Cerebellar cortex (tissue), 1 donor: ENCODE measurements at regions not wholly inside any gene's neighbourhood (a gene's known extent, or its start where the extent isn't known, plus 50 kb on each side); places are given as distances from the start of the nearest gene placed in this dataset.

ENCODE experiments used
- DNase-seq: peaks from one replicate; pipeline ENCODE4 v3.0.0-alpha.2; 2015; ENCODE audit warnings: low spot score

- no peak for DNase-seq
Observed at GRCh38 chr2:67660015-67660602, 263.0 kb downstream of the ETAA1 start.

DNA sequence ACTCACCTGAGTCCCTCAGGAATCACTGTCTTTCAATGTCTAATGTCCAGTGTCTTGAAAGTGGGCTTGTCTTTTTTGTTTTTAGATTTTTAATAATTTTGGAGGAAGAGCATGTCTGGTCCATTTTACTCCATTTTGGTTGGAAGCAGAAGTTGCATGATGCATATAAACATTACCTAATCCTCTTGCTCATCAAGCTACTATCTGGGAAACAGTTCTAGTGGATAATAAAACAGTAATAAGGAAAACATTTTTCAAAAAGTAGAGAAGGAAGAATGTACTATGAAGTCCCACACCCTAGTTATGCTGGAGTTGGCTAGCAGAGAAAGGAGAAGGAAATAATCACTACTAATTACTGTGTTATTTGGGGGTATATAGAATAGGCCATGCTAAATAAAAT is 263.7 kb downstream of the ETAA1 start:
- DNase-seq = no peak

DNA sequence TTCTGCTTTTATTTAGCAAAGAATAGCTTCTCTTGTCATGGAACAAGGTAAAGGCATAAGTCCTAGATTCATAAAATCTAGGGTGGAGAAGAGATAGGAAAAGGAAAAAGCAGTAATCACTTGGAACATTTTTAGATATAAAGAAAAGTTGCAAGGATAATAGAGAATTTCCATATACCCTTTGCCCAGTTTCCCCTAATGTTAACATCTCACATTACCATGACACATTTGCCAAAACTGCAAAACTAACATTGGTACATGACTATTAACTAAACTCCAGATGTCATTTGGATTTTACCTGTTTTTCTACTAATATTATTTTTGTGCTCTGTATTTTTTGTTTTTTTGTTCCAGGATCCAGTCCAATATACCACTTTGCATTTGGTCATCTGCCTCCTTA is 265.1 kb downstream of the ETAA1 start:
- DNase-seq = no peak

GRCh38 chr2:67663776-67664175 is 266.6 kb downstream of the ETAA1 start:
- no peak for DNase-seq

- DNase-seq = no peak
Observed at GRCh38 chr2:67666386-67667053, 269.4 kb downstream of the ETAA1 start.

DNA sequence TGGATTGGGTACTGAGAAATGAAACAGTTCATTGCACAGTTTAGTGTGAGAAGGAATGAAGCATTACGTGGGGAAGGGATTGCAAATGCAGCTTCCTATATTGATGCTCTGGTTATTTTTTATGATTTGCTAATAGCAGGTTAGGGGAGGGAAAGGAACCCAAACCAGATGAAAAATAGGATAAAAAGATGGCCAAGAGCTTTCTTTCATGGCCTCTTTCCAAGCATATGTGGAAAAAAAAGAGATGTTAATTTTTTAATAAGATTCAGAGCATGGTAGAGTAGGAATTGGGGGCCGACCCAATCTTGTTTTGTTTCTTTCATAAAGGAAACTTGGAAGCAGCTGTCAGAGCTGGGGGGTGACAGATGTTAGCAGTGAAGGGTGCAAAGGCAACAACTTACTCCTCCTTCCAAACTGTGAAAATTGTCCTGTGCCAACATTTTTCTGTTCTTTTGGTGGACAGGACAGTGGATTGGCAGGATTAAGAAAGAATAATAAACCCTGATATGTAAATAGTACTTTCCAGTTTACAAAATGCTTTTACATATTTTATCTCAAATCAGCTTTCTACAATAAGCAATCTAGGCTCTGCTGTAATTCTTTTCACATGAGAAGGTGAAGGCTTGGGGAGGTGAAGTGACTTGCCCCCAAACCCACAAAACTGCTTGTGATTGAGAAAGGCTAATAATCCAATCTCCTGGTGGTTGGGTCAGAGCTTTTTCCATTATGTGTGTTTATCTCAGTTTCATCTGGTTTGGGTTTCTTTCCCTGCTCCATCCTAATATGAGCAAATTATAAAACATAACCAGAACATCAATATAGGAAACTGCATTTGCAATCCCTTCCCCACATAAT is 270.1 kb downstream of the ETAA1 start:
- DNase-seq = no peak

GRCh38 chr2:67668538-67668937 is 271.4 kb downstream of the ETAA1 start:
- no peak for DNase-seq

- DNase-seq = no peak
Observed at GRCh38 chr2:67669168-67669567, 272.0 kb downstream of the ETAA1 start.

DNA sequence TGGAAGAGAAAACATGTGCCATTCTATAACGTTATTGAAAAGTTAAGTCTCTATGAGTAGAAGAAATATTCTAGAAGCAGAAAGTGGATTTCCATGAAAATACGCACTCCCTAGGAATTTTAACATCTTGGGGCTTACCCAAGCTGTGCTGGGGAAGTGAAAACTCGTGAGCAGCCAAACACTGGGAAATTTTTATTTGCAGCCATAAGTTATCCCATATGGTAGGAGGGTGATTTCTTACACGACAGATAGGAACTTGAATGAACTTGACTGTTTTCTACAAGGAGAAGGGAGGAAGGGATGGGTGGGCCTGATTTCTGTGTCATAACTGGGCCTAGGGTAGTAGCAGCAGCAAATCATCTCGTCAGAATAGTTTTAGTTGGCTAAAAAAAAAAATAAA is 272.6 kb downstream of the ETAA1 start:
- no peak for DNase-seq

DNA sequence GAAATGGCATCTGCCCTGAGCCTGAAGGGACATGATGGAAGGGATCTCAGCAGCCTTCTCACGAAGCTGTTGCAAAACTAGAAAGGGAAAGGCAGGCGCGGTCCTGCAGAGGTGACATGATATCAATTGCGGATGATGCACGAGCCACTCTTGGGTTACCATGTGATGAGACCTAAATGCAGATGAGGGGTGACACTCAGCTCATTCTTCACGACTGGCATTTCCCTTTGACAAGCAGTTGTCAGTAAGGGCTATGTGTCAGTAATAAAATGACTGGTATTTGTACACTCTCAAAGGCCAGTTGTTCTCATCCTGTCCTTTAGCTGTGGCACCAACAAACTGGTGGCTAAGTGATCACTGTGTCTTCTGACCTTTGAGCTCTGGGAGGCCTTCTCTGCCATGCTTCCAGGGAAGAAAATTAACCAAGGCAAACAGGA is 273.6 kb downstream of the ETAA1 start:
- DNase-seq = no peak

GRCh38 chr2:67671464-67672450 is 274.6 kb downstream of the ETAA1 start:
- no peak for DNase-seq

DNA sequence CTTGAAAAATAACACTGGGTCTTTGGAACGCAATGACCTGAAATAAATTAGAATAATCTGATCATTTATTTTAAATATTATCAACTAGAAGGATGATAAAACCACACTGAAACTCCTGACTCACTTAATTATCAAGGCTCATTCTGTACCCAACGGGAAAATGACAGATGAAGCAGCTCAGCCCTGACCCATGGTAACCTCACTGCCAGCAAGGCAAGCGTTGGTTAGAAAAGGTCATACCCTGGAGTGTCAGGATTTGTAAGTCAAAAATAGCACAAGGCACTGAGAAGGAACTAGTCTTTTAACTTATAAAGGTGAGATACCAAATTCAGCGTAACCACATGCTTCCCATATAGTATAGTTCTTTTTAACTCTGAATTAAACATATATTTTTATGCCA is 277.5 kb downstream of the ETAA1 start:
- DNase-seq = no peak

DNA sequence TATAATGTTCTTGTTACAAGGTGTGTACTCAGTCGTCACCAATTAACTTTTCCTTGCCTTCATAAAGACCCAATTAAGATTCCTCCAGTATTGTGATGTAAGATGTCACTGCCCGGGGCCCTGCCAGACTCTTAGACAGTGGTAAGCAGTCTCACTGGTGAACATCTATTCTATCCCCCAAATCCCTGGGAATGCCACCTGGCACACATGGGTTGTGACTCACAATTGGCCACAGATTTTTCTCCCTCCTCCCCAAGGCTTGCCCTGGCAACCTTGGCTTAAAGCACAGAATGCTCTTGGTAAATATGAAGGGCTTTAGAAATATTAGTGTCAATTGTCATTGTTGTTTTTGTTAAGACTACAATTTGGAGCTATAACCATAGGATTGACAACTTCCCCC is 287.9 kb downstream of the ETAA1 start:
- no peak for DNase-seq

GRCh38 chr2:67686254-67686653 is 289.1 kb downstream of the ETAA1 start:
- DNase-seq = no peak

DNA sequence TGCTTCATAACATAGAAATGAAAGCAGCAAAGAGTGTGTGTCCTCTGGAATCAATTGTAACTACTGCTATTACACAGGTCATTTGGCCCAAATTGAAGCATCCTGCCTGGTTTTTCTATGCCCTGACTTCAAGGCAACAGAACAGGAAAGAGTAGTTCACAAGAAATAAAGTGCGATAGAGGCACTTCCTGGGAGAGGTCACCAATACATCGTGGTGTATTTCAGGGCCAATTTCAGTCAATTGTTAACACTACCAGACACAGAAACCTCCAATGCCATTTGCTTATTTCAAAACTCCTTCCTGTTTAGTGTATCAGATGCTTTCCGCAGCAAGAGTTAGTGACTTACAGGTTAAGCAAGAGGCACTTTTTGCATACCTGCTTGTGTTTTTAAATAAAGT is 292.1 kb downstream of the ETAA1 start:
- no peak for DNase-seq

- no peak for DNase-seq
Observed at GRCh38 chr2:67689651-67690050, 292.5 kb downstream of the ETAA1 start.

DNA sequence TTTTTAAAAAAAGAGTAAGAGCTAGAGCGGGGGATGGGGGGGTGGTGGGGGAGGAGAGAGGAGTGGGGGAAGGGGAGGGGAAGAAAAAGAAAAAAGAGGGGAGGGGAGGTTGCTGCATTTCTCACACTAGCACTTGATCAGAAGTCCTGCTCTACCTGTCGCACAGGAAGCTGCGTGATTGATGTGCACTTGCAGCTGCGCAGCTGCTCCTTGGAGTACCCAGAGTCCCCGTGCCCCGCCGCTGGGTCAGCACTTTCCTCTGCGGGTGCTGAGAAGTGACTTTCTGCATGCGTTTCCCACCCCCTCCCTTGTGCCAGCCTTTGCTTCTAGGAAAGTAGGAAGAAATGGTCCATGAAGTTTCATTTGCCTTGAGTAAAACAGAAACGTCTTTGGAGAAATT is 297.3 kb downstream of the ETAA1 start:
- DNase-seq = no peak

DNA sequence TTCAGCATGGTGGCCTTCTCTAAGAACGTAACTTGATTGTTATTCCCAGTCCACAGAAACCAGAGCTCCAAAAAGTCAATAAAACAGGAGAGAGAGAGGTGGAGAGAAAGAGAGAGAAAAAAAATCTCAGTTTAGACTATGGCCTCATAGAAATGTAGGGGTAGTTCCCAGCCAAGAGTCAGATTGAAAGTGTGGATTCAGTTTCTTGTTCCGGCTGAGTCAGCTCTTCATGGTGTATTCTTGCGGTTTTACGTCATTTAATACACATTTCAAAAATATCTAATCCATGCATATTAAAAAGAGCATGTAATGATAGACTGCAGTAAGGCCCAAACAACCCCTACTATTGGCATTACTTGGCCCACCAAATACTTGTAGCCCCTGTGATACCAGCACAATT is 303.9 kb downstream of the ETAA1 start:
- no peak for DNase-seq

DNA sequence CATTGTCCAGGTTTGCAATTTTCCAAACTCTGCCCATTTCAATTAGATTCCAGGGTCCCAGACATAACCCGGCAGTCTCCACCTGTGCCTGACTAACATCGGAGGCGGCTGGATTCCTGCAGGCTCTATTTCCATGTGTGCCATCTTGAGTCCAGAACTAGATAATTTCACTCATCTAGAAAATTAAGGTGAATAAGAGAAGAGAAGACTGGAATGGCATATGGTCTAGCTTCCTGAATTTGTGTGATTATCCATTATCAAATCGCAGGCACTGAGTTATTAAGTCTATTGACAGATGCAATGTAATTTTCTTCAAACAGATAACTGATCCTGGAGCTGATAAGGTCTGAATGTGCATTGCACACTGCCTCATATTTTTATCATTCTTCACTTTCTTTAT is 305.2 kb downstream of the ETAA1 start:
- no peak for DNase-seq

DNA sequence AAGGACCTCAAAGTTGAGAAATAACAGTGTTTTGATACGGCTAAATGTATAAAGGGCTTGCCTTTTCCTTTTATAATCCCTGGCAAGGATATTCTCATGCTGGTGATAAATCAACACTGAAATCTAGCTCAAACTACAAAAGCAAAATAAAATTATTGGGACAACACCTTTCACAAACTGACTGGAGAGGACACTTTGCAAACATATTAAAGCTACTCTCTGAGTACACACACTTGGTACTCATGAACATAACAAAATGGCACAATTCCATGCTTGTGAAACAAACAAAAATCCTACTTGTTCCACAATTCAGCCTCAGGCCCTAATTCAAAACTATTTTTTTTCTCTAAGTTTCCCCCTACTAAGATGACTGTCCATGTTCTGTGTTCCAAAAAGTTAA is 305.8 kb downstream of the ETAA1 start:
- no peak for DNase-seq

GRCh38 chr2:67706082-67706481 is 308.9 kb downstream of the ETAA1 start:
- DNase-seq = no peak

- DNase-seq = no peak
Observed at GRCh38 chr2:67707896-67708295, 310.8 kb downstream of the ETAA1 start.
